IMR-90 (cell line): ENCODE measurements at regions not wholly inside any gene's neighbourhood (a gene's known extent, or its start where the extent isn't known, plus 50 kb on each side); places are given as distances from the start of the nearest gene placed in this dataset.

Experiments used
- ATAC-seq: fragments of 200-7000 bp; cut with Tn5 transposase; 2 replicates; pipeline ENCODE4 v1.9.1; 2020; ENCODE audit warnings: low read depth, mild to moderate bottlenecking, moderate library complexity
- BruUV-seq: library from RNA; stranded (reverse); fragments of 400-500 nt; replicated peaks from 2 replicates; lab custom pipeline; 2021; lab: Mats Ljungman, UMichigan
- CTCF ChIA-PET: fragments of 300-600 bp; formaldehyde crosslinking; extraction: SDS; loops from one replicate; lab custom pipeline; 2021; ENCODE audit warnings: antibody characterized with exemption; lab: Yijun Ruan, JAX
- POLR2A ChIA-PET: fragments of 300-600 bp; sonication (Branson Sonifier 250); formaldehyde crosslinking; loops from one replicate; lab custom pipeline; 2022; ENCODE audit warnings: antibody characterized with exemption; ENCODE audit not compliant: unreplicated experiment; lab: Charles Lee
- DNase-seq: peaks from one replicate; pipeline ENCODE4 v3.0.0; 2013
- H2AFZ ChIP-seq: replicated peaks from 2 replicates; pipeline ENCODE3; 2013; ENCODE audit warnings: low read length, mild to moderate bottlenecking; ENCODE audit not compliant: poor library complexity
- H2AK5ac ChIP-seq: 2 replicates; pipeline ENCODE4 v1.6.1; 2013; ENCODE audit warnings: low read depth, low read length, inconsistent platforms
- H2AK9ac ChIP-seq: replicated peaks from 2 replicates; pipeline ENCODE3; 2013; ENCODE audit warnings: mild to moderate bottlenecking, low read depth, low read length, moderate library complexity; ENCODE audit not compliant: poor library complexity
- H2BK120ac ChIP-seq: 2 replicates; pipeline ENCODE4 v1.6.1; 2013; ENCODE audit warnings: low read depth, low read length, inconsistent platforms
- H2BK15ac ChIP-seq: 3 replicates; pipeline ENCODE4 v1.6.1; 2013; ENCODE audit warnings: low read depth, low read length, inconsistent platforms
- H2BK20ac ChIP-seq: 2 replicates; pipeline ENCODE4 v1.6.1; 2013; ENCODE audit warnings: low read depth, mild to moderate bottlenecking, inconsistent platforms, low read length, moderate library complexity
- H2BK5ac ChIP-seq: 2 replicates; pipeline ENCODE4 v1.6.1; 2013; ENCODE audit warnings: mild to moderate bottlenecking, low read depth, low read length, inconsistent platforms; ENCODE audit not compliant: poor library complexity, severe bottlenecking
- H3K14ac ChIP-seq: replicated peaks from 2 replicates; pipeline ENCODE4 v1.6.1; 2013; ENCODE audit warnings: low read depth, low read length, inconsistent platforms
- H3K18ac ChIP-seq: 2 replicates; pipeline ENCODE4 v1.6.1; 2013; ENCODE audit warnings: low read depth, low read length, control low read depth
- H3K23ac ChIP-seq: 2 replicates; pipeline ENCODE4 v1.6.1; 2013; ENCODE audit warnings: low read depth, low read length, inconsistent platforms
- H3K27ac ChIP-seq: 2 replicates; pipeline ENCODE4 v1.5.1; 2013; ENCODE audit warnings: mild to moderate bottlenecking, control low read depth, low read length; ENCODE audit not compliant: insufficient read depth
- H3K27me3 ChIP-seq: 2 replicates; pipeline ENCODE4 v1.6.1; 2013; ENCODE audit warnings: low read length; ENCODE audit not compliant: control insufficient read depth, insufficient read depth
- H3K36me3 ChIP-seq: 2 replicates; pipeline ENCODE4 v1.6.1; 2013; ENCODE audit warnings: low read length, mixed read lengths; ENCODE audit not compliant: control insufficient read depth, insufficient read depth
- H3K4ac ChIP-seq: 2 replicates; pipeline ENCODE4 v1.6.1; 2013; ENCODE audit warnings: low read depth, low read length, inconsistent platforms
- H3K4me1 ChIP-seq: 2 replicates; pipeline ENCODE4 v1.6.1; 2013; ENCODE audit warnings: low read length, mixed read lengths; ENCODE audit not compliant: control insufficient read depth, insufficient read depth
- H3K4me2 ChIP-seq: 2 replicates; pipeline ENCODE4 v1.6.1; 2013; ENCODE audit warnings: low read depth, mild to moderate bottlenecking, control low read depth, low read length, moderate library complexity
- H3K4me3 ChIP-seq: 2 replicates; pipeline ENCODE4 v1.5.1; 2013; ENCODE audit warnings: low read depth, mild to moderate bottlenecking, control low read depth, low read length, moderate library complexity; ENCODE audit not compliant: insufficient read depth
- H3K56ac ChIP-seq: 2 replicates; pipeline ENCODE4 v1.6.1; 2013; ENCODE audit warnings: low read length, inconsistent platforms; ENCODE audit not compliant: insufficient read depth; ENCODE audit errors: extremely low read depth
- H3K79me1 ChIP-seq, 2 experiments: 2 replicates each; pipeline ENCODE4 v1.6.1; 2013; ENCODE audit warnings: low read length in 2 of 2, inconsistent platforms in 1 of 2, low read depth in 1 of 2
- H3K9ac ChIP-seq: 2 replicates; pipeline ENCODE4 v1.6.1; 2013; ENCODE audit warnings: low read depth, low read length, control low read depth
- H3K9me1 ChIP-seq: 2 replicates; pipeline ENCODE4 v1.6.1; 2013; ENCODE audit warnings: low read length, inconsistent platforms; ENCODE audit not compliant: insufficient read depth
- H3K9me3 ChIP-seq: 2 replicates; pipeline ENCODE4 v1.6.1; 2013; ENCODE audit warnings: low read length; ENCODE audit not compliant: control insufficient read depth, insufficient read depth
- H4K20me1 ChIP-seq: 2 replicates; pipeline ENCODE4 v1.6.1; 2013; ENCODE audit warnings: low read length, inconsistent platforms; ENCODE audit not compliant: insufficient read depth
- H4K5ac ChIP-seq: 2 replicates; pipeline ENCODE4 v1.6.1; 2013; ENCODE audit warnings: mild to moderate bottlenecking, low read depth, low read length, control low read depth
- H4K8ac ChIP-seq, 2 experiments: 2 replicates each; pipeline ENCODE4 v1.6.1; 2013; ENCODE audit warnings: low read depth in 2 of 2, low read length in 2 of 2, control low read depth in 1 of 2, inconsistent platforms in 1 of 2
- H4K91ac ChIP-seq: 2 replicates; pipeline ENCODE4 v1.6.1; 2013; ENCODE audit warnings: low read depth, low read length, inconsistent platforms; ENCODE audit not compliant: insufficient read depth
- BHLHE40 ChIP-seq: fragments of 150-350 bp; IDR thresholded peaks from 2 replicates; pipeline ENCODE4 v1.6.1; 2016; ENCODE audit warnings: mild to moderate bottlenecking, low read depth, low read length
- CEBPB ChIP-seq: IDR thresholded peaks from 2 replicates; pipeline ENCODE4 v1.6.1; 2012; ENCODE audit warnings: low read depth, low read length, improper control_type of control experiment
- CHD1 ChIP-seq: IDR thresholded peaks from 2 replicates; pipeline ENCODE4 v1.6.1; 2012; ENCODE audit warnings: low read depth, low read length, improper control_type of control experiment
- ELK1 ChIP-seq: fragments of 150-350 bp; IDR thresholded peaks from 2 replicates; pipeline ENCODE4 v1.6.1; 2016; ENCODE audit warnings: low read depth, mild to moderate bottlenecking, low read length, moderate library complexity, borderline replicate concordance
- FOS ChIP-seq: fragments of 150-350 bp; IDR thresholded peaks from 2 replicates; pipeline ENCODE4 v1.6.1; 2016; ENCODE audit warnings: low read depth, low read length
- MAFK ChIP-seq: IDR thresholded peaks from 2 replicates; pipeline ENCODE4 v1.6.1; 2012; ENCODE audit warnings: low read depth, low read length, improper control_type of control experiment
- MAZ ChIP-seq: IDR thresholded peaks from 2 replicates; pipeline ENCODE4 v1.6.1; 2012; ENCODE audit warnings: low read depth, mild to moderate bottlenecking, low read length, improper control_type of control experiment, moderate library complexity, borderline replicate concordance
- MXI1 ChIP-seq: IDR thresholded peaks from 2 replicates; pipeline ENCODE4 v1.6.1; 2012; ENCODE audit warnings: low read depth, mild to moderate bottlenecking, low read length, moderate library complexity, borderline replicate concordance
- NFE2L2 ChIP-seq: fragments of 150-350 bp; IDR thresholded peaks from 2 replicates; pipeline ENCODE4 v1.6.1; 2016; ENCODE audit warnings: low read depth, mild to moderate bottlenecking, low read length
- POLR2A ChIP-seq: IDR thresholded peaks from 2 replicates; pipeline ENCODE4 v1.6.1; 2012; ENCODE audit warnings: mild to moderate bottlenecking, low read depth, low read length
- RAD21 ChIP-seq: IDR thresholded peaks from 2 replicates; pipeline ENCODE4 v1.6.1; 2012; ENCODE audit warnings: low read length, improper control_type of control experiment
- RCOR1 ChIP-seq: IDR thresholded peaks from 2 replicates; pipeline ENCODE4 v1.6.1; 2012; ENCODE audit warnings: mild to moderate bottlenecking, low read length, improper control_type of control experiment; ENCODE audit not compliant: insufficient replicate concordance
- RFX5 ChIP-seq: IDR thresholded peaks from 2 replicates; pipeline ENCODE4 v1.8.0; 2012; ENCODE audit warnings: low read depth, mild to moderate bottlenecking, low read length, moderate library complexity
- SMC3 ChIP-seq: fragments of 150-350 bp; IDR thresholded peaks from 2 replicates; pipeline ENCODE4 v1.6.1; 2016; ENCODE audit warnings: low read depth, mild to moderate bottlenecking, antibody characterized with exemption, low read length, moderate library complexity
- WGBS, 2 experiments: methylation state at CpG; one replicate each; pipeline versions ENCODE4 v1.1.5 to v1.1.7; 2013; ENCODE audit warnings: missing lambda C conversion rate in 2 of 2; ENCODE audit not compliant: insufficient read length in 1 of 2; ENCODE audit errors: extremely low coverage in 2 of 2; 5-methylcytosine and 5-hydroxymethylcytosine counted together
- dilution Hi-C: fragments of 300-500 bp; cut with HindIII; formaldehyde crosslinking; loops from one replicate; pipeline ENCODE4 v1.14.3; 2018; ENCODE audit warnings: low sequenced_read_pairs; ENCODE audit not compliant: unreplicated experiment
- in situ Hi-C: fragments of 300-500 bp; cut with MboI; formaldehyde crosslinking; loops from 3 replicates; pipeline ENCODE4 v1.14.3; 2019; ENCODE audit warnings: low sequenced_read_pairs, inconsistent platforms, mixed read lengths
- intact Hi-C: fragments of 100-400 bp; cut with micrococcal nuclease; formaldehyde crosslinking; loops from 2 replicates; pipeline ENCODE4 v1.10.0; 2022
- TF ChIP-seq, protein P1 (sequence below): conservative IDR thresholded peaks from 2 replicates; pipeline ENCODE4 v1.5.1; 2012; ENCODE audit warnings: mild to moderate bottlenecking, low read depth, low read length, improper control_type of control experiment
- TF ChIP-seq, protein P2 (sequence below): fragments of 150-350 bp; IDR thresholded peaks from 2 replicates; pipeline ENCODE4 v1.6.1; 2017; ENCODE audit warnings: mild to moderate bottlenecking, antibody characterized with exemption, low read length, low read depth

GRCh38 chr21:35678393-35678792, 381.9 kb downstream of the SETD4 start:
- no peak overlapping the region for H2BK120ac ChIP-seq
- no peak overlapping the region for H2AK9ac ChIP-seq
- H2BK20ac ChIP-seq = no peak overlapping the region
- H3K4ac ChIP-seq = no peak overlapping the region
- H2AFZ ChIP-seq = no peak overlapping the region
- H3K4me1 ChIP-seq = no peaks in the 10 kb centered on the region
- H4K5ac ChIP-seq = no peak overlapping the region
- POLR2A ChIA-PET = no interaction called here
- H3K9ac ChIP-seq = no peak overlapping the region
- H3K9me3 ChIP-seq = no peaks in the 10 kb centered on the region
- no peak overlapping the region for H3K56ac ChIP-seq
- no peaks in the 10 kb centered on the region; the same call in 1 of the 2 replicates for H3K9me1 ChIP-seq
- H4K91ac ChIP-seq = no peak overlapping the region
- H4K20me1 ChIP-seq = no peaks in the 10 kb centered on the region
- H3K23ac ChIP-seq = no peak overlapping the region
- TF ChIP-seq FOS = no peak
- TF ChIP-seq NFE2L2 = no peak
- no peak for TF ChIP-seq ELK1
- TF ChIP-seq RFX5 = no peak
- no peak for TF ChIP-seq MAZ
- TF ChIP-seq, protein P1, sequence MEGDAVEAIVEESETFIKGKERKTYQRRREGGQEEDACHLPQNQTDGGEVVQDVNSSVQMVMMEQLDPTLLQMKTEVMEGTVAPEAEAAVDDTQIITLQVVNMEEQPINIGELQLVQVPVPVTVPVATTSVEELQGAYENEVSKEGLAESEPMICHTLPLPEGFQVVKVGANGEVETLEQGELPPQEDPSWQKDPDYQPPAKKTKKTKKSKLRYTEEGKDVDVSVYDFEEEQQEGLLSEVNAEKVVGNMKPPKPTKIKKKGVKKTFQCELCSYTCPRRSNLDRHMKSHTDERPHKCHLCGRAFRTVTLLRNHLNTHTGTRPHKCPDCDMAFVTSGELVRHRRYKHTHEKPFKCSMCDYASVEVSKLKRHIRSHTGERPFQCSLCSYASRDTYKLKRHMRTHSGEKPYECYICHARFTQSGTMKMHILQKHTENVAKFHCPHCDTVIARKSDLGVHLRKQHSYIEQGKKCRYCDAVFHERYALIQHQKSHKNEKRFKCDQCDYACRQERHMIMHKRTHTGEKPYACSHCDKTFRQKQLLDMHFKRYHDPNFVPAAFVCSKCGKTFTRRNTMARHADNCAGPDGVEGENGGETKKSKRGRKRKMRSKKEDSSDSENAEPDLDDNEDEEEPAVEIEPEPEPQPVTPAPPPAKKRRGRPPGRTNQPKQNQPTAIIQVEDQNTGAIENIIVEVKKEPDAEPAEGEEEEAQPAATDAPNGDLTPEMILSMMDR = no peak
- no peak for TF ChIP-seq CEBPB
- TF ChIP-seq RAD21 = no peak
- no peak for TF ChIP-seq CHD1
- no peak for TF ChIP-seq BHLHE40
- TF ChIP-seq, protein P2, sequence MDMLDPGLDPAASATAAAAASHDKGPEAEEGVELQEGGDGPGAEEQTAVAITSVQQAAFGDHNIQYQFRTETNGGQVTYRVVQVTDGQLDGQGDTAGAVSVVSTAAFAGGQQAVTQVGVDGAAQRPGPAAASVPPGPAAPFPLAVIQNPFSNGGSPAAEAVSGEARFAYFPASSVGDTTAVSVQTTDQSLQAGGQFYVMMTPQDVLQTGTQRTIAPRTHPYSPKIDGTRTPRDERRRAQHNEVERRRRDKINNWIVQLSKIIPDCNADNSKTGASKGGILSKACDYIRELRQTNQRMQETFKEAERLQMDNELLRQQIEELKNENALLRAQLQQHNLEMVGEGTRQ = no peak
- no peak for TF ChIP-seq SMC3
- no peak for TF ChIP-seq RCOR1
- no peak for TF ChIP-seq MXI1
- no peak for TF ChIP-seq POLR2A
- no peak for TF ChIP-seq MAFK
- CTCF ChIA-PET = no interaction called here
- no peak overlapping the region for H2AK5ac ChIP-seq
- no peak overlapping the region for H3K27ac ChIP-seq
- H3K79me1 ChIP-seq = no peaks in the 10 kb centered on the region
- H2BK5ac ChIP-seq = peak overlapping the region; percentile 49
- dilution Hi-C loops = no loop called here
- intact Hi-C loops = no loop called here
- WGBS, 2 experiments = 50 to 100% methylated on average over 1 of the region's 1 CpG
- no peak overlapping the region for H3K4me2 ChIP-seq
- no peak overlapping the region for H4K8ac ChIP-seq
- H3K36me3 ChIP-seq = no peaks in the 10 kb centered on the region
- BruUV-seq = no TSS peak
- DNase-seq = no peak
- no peak overlapping the region for H3K4me3 ChIP-seq
- no peaks in the 10 kb centered on the region for H3K27me3 ChIP-seq
- H3K14ac ChIP-seq = no peak overlapping the region
- H2BK15ac ChIP-seq = no peak overlapping the region
- in situ Hi-C loops = no loop called here
- no peak for ATAC-seq
- no peak overlapping the region for H3K18ac ChIP-seq
